Breast epithelium (tissue), 3 donors: ENCODE measurements at regions not wholly inside any gene's neighbourhood (a gene's known extent, or its start where the extent isn't known, plus 50 kb on each side); places are given as distances from the start of the nearest gene placed in this dataset.

Experiments
- CTCF ChIP-seq, 3 donors: fragments of 450-650 bp; IDR thresholded peaks; one replicate each; pipeline ENCODE4 v1.5.1; 2016 to 2017; ENCODE audit warnings: antibody characterized with exemption in 3 of 3, mild to moderate bottlenecking in 3 of 3, moderate library complexity in 3 of 3
- POLR2A ChIP-seq: fragments of 450-650 bp; IDR thresholded peaks from one replicate; pipeline ENCODE4 v1.6.1; 2016; ENCODE audit warnings: antibody characterized with exemption, mild to moderate bottlenecking, moderate library complexity
- POLR2AphosphoS5 ChIP-seq, 3 donors: sonication (generic); formaldehyde crosslinking; IDR thresholded peaks; one replicate each; pipeline ENCODE4 v1.6.1; 2017; ENCODE audit warnings: antibody characterized with exemption in 3 of 3

- no peak for TF ChIP-seq POLR2AphosphoS5 (IDR thresholded peaks at IDR 0.05)
- no peak for TF ChIP-seq CTCF (IDR thresholded peaks at IDR 0.05)
- no peak for TF ChIP-seq POLR2A
Observed at GRCh38 chr2:10191554-10191953, 69.0 kb downstream of the RRM2 start.
